Occipital lobe (tissue), 1 donor: ENCODE measurements at regions not wholly inside any gene's neighbourhood (a gene's known extent, or its start where the extent isn't known, plus 50 kb on each side); places are given as distances from the start of the nearest gene placed in this dataset.
"Not testable (repeated sequence)": the region's sequence is repeated elsewhere in the genome, so short reads cannot be mapped to it uniquely, and the experiment has no call there.

ENCODE experiments used
- DNase-seq: peaks from one replicate; lab custom pipeline; 2025; lab: John Stamatoyannopoulos, UW

DNA sequence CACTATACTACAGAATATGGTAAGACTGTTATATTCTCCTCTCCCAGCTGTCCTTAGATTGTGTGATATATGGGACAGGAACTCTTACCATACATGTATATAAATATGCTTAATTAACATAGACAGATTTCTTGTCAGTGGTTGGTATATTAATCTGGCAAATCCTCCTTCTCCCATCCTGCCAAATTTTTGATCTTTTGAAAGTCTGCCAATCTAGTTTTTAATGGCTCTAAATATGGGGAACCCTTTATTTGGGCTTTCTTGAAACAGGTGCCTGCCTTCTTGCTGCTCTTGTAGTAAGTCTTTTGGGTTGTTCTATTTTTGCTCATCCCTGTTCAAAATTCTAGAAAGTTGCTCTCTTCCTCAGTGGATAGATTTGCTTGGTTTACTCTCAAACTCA lies 63.5 kb downstream of the SPATA31D1 start:
- DNase-seq, result no peak

DNA sequence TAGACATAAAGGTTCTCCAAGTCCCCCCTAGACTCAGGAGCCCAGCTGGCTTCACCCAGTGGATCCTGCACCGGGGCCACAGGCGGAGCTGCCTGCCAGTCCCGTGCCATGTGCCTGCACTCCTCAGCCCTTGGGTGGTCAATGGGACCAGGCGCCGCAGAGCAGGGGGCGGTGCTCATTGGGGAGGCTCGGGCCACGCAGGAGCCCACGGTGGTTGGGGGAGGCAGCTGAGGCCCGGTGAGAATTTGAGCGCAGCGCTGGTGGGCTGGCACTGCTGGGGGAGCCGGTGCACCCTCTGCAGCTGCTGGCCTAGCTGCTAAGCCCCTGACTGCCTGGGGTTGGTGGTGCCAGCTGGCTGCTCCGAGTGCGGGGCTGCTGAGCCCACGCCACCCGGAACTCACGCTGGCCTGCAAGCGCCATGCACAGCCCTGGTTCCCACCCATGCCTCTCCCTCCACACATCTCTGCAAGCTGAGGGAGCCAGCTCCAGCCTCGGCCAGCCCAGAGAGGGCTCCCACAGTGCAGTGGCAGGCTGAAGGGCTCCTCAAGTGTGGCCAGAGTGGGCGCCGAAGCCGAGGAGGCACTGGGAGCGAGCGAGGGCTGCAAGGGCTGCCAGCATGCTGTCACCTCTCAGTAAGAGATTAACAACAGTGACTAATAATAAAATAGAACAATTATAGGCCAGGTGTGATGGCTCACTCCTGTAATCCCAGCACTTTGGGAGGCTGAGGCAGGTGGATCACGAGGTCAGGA lies 65.9 kb downstream of the SPATA31D1 start:
- DNase-seq, result no peak

DNA sequence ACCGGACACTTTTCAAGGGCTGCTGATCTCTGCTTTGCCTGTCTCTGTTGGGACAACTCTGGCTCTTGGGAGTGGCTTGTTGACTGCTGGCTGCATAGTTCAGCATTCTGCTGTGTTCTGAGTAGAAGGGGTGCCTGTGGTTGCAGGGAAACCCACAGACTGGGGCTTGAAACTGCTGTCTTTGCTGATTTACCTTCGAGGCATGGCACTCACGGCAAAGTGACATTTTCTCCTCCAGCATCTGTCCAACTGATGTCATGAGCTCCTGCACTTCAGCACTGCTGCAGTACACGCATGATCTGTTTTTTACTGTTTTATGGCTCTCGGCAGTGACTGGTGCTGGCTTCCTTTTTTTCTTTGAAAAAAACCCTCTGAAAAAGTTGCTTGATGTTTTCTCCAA lies 69.2 kb downstream of the SPATA31D1 start:
- no peak for DNase-seq

DNA sequence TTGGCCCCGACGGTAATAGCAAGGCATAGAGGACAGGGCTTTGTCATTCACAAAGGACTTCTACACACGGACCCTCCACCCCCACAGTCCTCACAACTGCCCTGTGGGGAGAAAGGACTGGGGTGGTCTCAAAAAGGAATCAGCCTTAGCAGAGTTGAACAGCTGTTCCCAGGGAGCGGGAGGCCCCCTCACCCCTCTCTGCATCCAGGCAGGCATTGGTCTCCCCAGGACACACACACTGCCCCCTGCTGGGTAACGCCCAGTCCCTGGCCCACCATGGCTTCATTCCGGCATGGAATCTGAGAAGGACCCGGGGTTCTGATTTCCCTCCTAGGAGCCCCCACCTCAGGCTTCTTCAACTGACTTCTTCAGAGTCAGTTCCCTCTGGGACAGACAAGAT lies 73.2 kb downstream of the SPATA31D1 start:
- DNase-seq, result not testable (repeated sequence)

DNA sequence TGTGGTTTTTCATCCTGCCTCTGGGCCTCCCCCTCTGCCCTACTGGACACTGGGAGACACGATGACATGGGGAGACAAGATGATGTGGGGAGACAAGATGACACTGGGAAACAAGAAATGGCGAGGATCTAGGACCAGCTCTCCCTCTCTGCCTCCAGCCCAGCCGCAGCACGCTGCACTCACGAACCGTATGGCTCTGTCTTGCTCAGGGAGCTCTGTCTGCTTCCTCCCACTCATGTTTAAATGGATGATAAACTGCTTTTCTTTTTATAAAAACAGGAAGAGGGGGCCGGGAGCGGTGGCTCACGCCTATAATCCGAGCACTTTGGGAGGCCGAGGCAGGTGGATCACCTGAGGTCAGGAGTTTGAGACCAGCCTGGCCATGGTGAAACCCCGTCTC lies 73.7 kb downstream of the SPATA31D1 start:
- peak; percentile 4 for DNase-seq

DNA sequence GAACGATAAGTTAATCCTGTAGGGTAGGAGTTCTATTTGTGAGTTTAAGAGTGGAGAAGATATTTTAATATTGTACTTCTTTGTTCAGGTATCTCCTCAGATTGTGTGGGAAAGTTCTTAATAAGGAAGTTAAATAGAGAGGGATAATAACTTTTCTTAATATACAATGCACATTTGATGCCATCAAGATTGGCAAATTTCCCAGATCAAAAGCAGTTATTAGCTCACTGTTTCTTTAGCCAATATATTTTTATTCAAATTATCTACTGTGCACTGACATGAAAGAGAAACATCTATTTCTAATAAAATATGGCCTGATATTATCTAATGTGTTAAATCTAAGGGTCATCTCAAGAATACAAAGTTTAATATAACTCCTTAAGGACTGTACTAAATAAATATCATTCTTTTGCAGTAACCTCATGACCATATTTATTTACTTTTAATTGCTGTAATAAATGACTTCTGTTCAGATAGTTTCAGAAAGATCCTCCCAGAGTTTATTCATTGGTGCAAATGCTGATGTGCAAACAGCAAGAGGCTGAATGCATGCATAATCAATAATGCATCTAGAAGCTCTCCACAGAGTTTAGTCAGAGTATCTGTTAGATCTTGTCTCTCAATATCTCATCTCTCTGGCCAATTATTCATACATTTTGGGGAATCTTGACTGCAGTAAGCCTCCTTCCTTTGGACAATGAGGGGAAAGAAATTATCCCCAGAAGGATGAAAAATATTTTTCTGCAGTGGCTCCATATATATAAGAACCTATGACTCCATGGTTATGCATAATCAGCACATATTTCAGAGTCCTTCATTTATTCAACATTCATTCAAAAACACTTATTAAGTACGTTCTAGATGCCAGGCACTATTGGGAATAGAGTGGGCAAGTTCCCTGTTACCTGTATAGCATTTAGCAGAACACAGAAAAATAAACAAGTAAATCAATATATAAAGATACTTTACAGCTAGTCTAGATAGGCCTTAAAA lies 85.3 kb downstream of the SPATA31D1 start:
- DNase-seq, result no peak

DNA sequence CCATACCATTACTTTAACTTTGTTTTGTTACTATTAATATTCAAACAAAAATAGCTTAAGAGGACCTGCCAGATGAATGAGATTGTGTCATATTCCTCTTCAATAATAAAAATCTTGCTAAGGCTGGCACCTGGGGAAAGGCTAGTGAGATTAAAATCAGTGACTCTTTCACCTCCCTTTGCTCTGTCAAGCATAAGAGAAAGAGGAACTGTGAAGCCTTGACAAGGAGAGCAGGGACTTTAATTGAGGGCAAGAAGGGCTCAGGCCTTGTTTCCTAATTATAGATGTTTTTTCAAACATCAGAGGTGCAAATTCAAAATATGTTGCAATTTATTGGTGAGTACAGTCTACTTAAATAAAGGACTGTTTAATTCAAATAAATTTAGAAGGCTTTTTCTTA lies 91.7 kb downstream of the SPATA31D1 start:
- no peak for DNase-seq

DNA sequence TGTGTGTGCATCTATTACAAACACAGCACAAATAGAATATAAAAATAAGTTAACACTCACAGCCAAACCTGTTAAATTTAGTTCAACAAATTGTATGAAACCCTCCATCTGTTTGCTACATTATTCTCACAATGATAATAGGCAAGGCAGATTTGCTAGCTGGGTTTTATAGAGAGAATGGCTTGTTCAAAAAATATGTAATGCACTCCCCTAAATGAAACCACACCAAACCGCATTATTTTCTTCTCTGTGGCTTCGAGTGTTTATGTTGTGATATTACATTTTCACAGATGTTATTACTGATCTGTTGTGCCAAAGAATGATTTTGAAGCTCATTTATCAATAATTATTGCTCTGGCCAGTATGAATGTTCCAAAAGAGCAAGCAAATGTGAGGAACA lies 92.9 kb downstream of the SPATA31D1 start:
- DNase-seq, result no peak

DNA sequence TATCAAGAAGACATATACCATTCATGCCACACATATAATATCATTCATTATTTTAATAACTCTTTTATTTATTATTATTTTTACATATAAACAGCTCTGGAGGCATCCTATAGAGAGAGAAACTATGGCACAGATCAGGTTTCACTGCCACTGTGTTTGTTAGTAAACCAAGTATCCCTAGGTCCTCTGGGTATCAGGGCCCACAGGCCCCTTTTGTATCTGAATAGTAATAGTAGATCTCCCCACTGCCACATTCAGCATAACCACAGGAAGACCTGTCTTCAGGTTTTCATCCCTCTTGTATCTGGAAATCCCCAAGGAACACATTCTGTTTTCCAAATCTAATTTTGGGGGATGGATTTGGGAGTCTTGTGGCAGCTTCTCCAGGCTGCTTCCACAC lies 94.0 kb downstream of the SPATA31D1 start:
- no peak for DNase-seq

DNA sequence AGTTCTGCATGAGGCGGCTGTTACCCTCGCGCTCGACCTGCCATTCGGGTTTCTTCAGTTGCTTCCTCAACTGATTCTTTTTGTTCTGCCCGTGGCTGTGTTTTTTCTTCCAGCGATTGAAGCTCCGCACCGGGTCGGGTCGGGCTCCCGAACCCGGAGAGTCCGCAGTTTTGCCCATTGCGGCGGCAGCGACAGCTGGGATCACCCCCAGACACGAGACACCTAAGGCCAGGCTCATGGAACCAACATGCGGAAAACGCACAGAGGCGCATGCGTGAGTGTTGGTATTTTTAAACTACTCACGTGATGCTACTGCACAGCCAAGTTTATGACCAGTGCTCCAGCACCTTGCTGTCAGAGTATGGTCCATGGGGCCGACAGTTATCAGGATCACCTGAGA lies 100.0 kb downstream of the SPATA31D1 start:
- DNase-seq, result no peak

DNA sequence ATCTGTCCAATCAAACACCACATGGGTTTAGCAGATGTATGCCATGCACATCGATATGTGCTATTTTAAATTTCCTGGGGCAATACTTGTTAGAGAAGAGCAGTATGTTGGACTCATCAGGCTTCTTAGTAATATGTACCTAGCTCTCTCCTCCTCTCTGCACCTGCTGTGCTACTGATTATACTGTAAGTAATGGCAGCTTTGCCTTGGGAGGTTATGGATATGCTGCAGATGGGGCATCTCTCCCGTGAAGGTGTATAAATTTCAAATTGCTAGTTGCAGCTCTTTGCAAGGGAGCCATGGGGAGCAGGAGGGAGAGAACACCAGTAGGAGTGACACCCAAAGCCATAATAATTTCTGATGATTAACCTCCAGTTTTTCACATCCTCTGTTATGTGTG lies 101.5 kb downstream of the SPATA31D1 start:
- DNase-seq, result no peak

DNA sequence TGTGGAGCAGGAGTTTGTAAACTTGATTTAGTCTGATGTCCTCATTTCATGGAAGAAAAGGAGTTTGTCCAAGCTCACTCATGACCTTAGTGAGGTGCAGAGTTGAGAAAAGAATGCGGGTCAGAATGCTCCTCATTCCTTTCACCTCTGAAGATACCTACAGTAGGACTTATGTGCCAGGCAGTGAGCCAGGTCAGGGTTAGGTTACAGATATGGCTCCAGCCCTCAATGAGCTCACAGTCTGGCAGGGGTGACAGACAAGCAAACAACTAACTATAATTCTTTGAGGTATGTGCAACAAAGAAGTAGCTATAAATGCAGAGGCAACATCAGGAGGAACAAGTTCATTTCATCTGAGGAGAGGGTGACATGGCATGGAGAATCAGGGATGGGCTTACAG lies 102.5 kb downstream of the SPATA31D1 start:
- DNase-seq, result no peak

DNA sequence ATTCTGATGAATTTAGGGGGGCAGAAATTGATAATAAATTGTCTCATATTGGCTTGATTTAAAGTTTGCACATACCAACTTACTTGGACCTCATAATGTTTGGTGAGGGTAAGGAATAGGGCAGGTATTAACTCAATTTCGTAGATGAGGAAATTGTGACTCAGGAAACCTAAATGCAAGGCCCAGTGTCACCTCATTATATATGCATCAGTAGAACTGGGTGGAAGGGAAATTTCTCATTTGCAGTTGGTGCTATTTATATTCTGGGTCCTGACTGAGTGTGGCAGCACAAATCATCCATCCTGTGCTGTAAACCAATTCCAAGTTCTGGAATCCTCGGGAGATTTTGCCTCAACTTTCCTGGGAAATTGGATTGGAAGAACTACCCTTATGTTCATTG lies 103.0 kb downstream of the SPATA31D1 start:
- DNase-seq, result no peak

DNA sequence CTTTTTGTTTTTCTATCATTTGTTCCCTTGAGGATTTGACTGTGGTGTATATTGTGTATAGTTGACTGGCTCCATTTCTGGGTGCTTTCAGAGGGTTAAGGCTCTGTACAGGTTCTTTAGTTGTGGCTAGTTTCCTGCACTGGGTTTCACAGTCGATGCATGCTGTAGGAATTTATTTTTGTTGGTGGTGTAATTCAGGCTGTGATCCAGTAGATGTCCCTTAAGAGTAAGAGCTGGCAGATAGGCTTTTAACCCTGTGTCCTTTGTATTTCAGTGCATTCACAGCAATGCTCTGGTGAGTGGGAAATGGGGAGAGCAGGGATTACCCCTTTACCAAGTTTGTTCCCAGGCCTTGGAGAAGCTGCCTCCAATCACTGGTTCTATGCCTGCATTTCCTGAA lies 112.9 kb downstream of the SPATA31D1 start:
- no peak for DNase-seq

DNA sequence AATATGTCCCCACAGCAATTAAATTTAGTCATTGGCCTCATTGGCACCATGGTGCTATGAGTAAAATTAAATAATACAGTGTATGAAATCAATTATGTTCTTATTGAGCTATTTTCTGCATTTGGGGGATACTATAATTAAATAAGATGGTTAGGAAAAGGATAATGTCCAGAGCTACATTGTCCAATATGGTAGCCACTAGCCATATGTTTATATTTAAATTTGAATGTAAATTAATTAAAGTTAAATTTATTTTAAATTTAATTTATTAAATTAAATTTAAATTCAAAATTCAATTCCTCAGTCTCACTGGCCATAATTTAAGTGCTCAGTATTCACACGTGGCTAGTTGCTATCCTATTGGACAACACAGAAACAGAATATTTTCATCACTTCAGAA lies 115.7 kb downstream of the SPATA31D1 start:
- DNase-seq, result no peak

DNA sequence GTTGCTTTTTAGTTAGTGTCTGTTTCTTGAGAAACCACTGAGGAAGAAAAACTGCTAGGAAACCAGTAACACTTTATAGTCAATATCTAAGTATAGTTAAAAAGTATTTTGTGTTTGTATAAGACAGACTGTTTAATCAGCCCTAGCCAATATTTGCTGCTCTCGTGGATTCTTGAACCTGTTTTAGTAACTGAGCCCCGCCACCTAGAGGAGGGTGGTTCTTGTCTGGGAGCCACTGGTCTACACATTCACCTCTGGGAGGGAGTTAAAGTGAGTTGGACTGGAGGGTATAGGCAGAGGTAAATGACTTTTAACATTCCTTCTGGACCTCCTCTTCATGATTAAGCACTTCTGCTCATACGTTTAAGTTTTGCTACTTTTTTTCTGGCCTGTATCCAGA lies 117.2 kb downstream of the SPATA31D1 start:
- no peak for DNase-seq

DNA sequence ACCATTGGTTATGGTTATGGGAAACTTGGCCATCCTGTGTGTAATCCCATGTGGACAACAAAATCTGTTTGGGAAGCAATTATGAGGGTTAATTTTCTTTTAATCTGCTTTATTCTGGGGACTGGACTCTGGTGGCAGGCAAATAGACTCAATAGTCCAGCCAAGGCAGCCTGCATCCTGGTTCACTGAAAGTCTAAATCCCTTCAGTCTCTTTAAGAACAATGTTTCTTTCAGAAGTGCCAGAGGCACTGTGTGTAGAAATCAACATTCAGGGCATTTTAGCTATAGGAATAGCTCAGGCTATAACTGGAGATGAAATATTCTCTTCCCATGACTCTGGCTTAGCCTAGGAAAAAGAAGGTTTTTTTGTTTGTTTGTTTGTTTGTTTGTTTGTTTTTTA lies 118.0 kb downstream of the SPATA31D1 start:
- no peak for DNase-seq

DNA sequence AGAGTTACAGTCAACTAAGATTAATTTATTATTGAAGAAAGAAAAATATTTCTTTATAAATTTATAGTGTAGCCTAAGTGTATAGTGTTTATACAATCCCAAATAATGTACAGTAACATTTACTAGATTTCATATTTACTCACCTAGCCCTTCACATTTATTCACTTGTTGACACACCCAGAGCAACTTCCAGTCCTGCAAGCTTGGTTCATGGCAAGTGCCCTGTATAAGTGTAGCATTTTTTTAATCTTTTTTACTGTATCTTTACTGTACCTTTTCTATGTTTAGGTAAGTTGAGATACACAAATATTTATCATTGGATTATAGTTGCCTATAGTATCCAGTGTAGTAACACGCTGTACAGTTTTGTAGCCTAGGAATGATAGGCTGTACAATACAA lies 119.9 kb downstream of the SPATA31D1 start:
- DNase-seq, result no peak

DNA sequence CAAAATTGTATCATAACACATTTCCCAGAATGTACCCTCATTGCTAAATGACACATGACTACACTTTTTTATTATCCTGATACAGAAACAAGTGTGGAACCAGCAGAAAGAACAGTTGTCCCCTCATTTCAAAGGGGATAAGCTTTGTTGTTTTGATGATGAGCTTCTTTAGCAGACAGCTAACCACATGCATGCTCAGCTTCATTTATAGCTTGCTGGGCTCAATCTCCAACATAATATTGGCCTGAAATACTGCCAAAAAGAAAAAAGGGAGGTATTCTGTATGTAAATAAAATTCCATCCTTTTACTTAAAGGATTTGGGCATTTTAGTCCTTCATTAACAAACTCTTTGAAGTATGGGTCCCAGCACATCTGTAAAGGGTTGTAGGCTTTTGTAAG lies 120.4 kb downstream of the SPATA31D1 start:
- no peak for DNase-seq

DNA sequence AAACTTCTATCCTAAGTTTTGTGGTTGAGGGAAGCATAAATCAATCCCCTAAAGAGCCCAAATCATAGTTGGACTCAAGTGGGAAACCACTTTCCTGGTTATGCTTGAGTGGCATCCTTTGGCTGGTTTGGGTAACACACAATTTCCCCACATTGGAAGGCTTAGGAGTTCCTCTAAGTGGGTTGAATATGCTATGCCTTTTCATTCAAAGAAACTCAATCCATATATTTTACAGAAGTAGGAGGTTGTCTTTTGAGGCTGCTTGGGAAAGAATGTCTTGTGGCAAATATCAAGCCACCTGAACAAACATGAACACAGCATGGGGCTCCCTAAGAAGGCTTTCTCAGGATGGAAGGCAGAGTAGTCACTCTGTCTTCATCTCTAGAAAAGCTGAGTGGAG lies 121.1 kb downstream of the SPATA31D1 start:
- no peak for DNase-seq

DNA sequence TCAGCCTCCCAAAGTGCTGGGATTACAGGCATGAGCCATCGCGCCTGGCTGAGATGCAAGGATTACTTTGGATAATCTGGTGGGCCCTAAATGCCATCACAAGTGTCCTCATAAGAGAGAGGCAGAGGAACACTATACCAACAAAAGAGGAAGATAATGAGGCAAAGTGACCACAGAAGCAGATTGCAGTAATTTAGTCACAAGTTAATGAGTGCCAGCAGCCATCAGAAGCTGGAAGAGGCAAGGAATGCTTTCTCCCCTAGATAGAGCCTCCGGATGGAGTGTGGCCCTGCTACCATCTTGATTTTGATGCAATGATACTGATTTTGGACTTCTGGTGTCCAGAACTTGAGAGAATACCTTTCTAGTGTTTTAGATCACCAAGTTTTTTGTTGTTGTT lies 122.3 kb downstream of the SPATA31D1 start:
- DNase-seq, result no peak

DNA sequence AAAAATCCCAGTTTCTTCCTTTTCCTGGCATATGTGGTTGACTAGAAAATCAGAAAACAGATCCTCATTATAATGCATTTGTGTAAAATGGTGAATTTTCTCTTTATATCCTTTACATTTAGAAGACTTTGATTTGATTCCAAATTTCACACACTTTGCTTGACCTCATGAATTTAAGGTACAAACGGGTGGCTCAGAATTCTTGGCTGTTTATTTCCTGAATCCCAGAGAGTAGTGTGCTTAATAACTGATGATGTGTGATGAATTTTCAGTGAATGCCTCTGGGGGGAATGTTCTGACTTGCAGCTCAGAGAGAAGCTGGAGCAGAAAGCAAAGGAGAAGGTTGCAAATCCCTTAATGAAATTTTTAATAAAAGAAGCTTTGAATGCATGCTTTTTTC lies 126.8 kb downstream of the SPATA31D1 start:
- DNase-seq, result no peak

DNA sequence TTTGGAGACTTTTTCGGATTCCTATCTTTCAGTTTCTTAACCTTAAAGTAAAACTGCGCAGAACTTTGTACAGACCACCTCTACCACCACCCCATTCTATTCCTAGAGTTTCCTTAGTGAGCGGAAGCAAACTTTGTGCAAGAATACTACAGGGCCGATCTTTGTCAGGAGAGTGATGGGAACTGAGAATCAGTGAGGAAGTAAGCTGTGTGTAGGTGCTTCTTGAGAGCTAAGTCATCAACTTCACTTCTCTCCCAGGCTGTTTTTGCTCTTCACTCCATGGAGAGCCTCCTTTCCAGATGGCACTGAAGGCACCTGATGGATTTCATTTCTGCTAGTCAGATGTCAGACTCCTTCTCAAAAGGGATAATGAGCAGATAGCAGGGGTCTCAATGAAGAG lies 127.3 kb downstream of the SPATA31D1 start:
- no peak for DNase-seq
